ENCODE measurements at regions not wholly inside any gene's neighbourhood (a gene's known extent, or its start where the extent isn't known, plus 50 kb on each side); places are given as distances from the start of the nearest gene placed in this dataset.
"Not testable (repeated sequence)": the region's sequence is repeated elsewhere in the genome, so short reads cannot be mapped to it uniquely, and the experiment has no call there.

DNA sequence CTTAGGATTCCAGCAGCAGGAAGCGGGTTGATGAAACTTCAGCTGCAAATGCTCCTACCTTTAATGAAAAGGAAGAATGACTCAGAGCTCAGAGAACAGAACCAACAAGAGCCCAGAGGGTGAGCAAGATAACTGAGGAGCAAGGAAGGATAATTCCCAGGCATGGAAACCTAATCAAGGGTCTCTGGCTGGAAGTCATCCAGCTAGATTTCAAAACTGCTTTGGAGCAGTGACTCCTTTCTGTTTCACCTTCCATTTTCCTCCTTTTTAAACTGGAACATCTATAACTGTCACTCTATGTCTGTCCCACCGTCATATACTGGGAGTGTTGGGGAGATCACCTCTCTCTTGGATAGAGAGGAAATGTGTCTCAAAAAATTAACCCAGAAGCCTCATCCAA lies 148.4 kb upstream of the RAB6C start:
- TF ChIP-seq, protein P1, sequence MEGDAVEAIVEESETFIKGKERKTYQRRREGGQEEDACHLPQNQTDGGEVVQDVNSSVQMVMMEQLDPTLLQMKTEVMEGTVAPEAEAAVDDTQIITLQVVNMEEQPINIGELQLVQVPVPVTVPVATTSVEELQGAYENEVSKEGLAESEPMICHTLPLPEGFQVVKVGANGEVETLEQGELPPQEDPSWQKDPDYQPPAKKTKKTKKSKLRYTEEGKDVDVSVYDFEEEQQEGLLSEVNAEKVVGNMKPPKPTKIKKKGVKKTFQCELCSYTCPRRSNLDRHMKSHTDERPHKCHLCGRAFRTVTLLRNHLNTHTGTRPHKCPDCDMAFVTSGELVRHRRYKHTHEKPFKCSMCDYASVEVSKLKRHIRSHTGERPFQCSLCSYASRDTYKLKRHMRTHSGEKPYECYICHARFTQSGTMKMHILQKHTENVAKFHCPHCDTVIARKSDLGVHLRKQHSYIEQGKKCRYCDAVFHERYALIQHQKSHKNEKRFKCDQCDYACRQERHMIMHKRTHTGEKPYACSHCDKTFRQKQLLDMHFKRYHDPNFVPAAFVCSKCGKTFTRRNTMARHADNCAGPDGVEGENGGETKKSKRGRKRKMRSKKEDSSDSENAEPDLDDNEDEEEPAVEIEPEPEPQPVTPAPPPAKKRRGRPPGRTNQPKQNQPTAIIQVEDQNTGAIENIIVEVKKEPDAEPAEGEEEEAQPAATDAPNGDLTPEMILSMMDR (IDR thresholded peaks at IDR 0.05; ENCODE audit: low read depth, low read length, poor library complexity, severe bottlenecking): no peak
- no peak for TF ChIP-seq EZH2phosphoT487 (IDR thresholded peaks at IDR 0.05; ENCODE audit: borderline replicate concordance, low read length)
- Histone ChIP-seq H3K27me3 (ENCODE audit: control insufficient read depth, low read length) (no peaks in the 10 kb centered on the region), H3K4me1 (ENCODE audit: control insufficient read depth, low read length) (no peaks in the 10 kb centered on the region)

DNA sequence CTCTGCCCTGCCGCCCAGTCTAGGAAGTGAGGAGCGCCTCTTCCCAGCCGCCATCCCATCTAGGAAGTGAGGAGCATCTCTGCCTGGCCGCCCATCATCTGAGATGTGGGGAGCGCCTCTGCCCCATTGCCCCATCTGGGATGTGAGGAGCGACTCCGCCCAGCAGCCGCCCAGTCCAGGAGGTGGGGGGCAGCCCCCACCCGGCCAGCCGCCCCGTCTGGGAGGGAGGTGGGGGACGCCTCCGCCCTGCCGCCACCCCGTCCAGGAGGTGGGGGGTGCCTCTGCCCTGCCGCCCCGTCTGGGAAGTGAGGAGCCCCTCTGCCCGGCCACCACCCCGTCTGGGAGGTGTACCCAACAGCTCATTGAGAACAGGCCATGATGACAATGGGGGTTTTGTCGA lies 146.0 kb upstream of the RAB6C start:
- H3K4me1 ChIP-seq (ENCODE audit: control insufficient read depth, low read length); H3K4me2 ChIP-seq (ENCODE audit: low read length); H3K4me3 ChIP-seq (ENCODE audit: low read length); H3K79me2 ChIP-seq (ENCODE audit: control insufficient read depth, low read length); H3F3A ChIP-seq (ENCODE audit: control insufficient read depth, insufficient read depth); H4K20me1 ChIP-seq (ENCODE audit: control insufficient read depth, insufficient read depth, low read depth, low read length); H3K36me3 ChIP-seq (ENCODE audit: control insufficient read depth, low read length); H3K27me3 ChIP-seq (ENCODE audit: control insufficient read depth, low read length); H3K9me2 ChIP-seq (replicated peaks; ENCODE audit: control insufficient read depth, low read length); H3K9me3 ChIP-seq (ENCODE audit: control insufficient read depth, insufficient read depth, low read length); H3K27ac ChIP-seq (ENCODE audit: low read depth, low read length): not testable (repeated sequence)

More for the DNA sequence above, 148.4 kb upstream of the RAB6C start:
- Histone ChIP-seq H3K27ac (ENCODE audit: low read depth, low read length) (no peak overlapping the region), H3K79me2 (ENCODE audit: control insufficient read depth, low read length) (no peaks in the 10 kb centered on the region), H3F3A (ENCODE audit: control insufficient read depth, insufficient read depth) (no peaks in the 10 kb centered on the region), H3K4me2 (ENCODE audit: low read length) (no peak overlapping the region), H4K20me1 (ENCODE audit: control insufficient read depth, insufficient read depth, low read depth, low read length) (no peaks in the 10 kb centered on the region), H3K9me3 (ENCODE audit: control insufficient read depth, insufficient read depth, low read length) (peaks cover 7% of the 10 kb centered on the region), H3K4me3 (ENCODE audit: low read length) (no peak overlapping the region), H3K9me2 (replicated peaks; ENCODE audit: control insufficient read depth, low read length) (no peaks in the 10 kb centered on the region), H3K36me3 (ENCODE audit: control insufficient read depth, low read length) (no peaks in the 10 kb centered on the region)

DNA sequence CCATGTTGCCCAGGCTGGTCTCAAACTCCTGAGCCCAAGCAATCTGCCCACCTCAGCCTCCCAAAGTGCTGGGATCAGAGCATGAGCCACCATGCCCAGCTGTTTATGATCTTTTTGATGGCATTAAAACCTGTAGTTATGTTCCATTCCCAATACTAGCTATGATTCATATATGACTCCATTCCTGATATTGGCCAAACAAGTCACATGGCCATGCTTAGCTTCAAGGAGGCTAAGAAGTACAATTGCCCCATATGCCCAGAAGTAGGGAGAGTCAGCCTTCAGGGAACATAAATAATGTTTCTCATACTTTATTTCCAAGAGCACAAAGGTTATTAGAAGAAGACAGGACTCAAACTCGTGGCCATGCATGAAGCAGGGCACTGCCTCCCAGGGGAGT lies 132.4 kb upstream of the RAB6C start:
- Histone ChIP-seq H3K4me2 (ENCODE audit: low read length) (no peak overlapping the region), H3K9me2 (replicated peaks; ENCODE audit: control insufficient read depth, low read length) (no peaks in the 10 kb centered on the region), H3K27me3 (ENCODE audit: control insufficient read depth, low read length) (no peaks in the 10 kb centered on the region), H3K4me3 (ENCODE audit: low read length) (no peak overlapping the region), H3K9me3 (ENCODE audit: control insufficient read depth, insufficient read depth, low read length) (no peaks in the 10 kb centered on the region), H3F3A (ENCODE audit: control insufficient read depth, insufficient read depth) (no peaks in the 10 kb centered on the region), H3K4me1 (ENCODE audit: control insufficient read depth, low read length) (no peaks in the 10 kb centered on the region), H3K27ac (ENCODE audit: low read depth, low read length) (no peak overlapping the region), H4K20me1 (ENCODE audit: control insufficient read depth, insufficient read depth, low read depth, low read length) (no peaks in the 10 kb centered on the region), H3K36me3 (ENCODE audit: control insufficient read depth, low read length) (no peaks in the 10 kb centered on the region), H3K79me2 (ENCODE audit: control insufficient read depth, low read length) (no peaks in the 10 kb centered on the region)
- TF ChIP-seq, protein P1 (IDR thresholded peaks at IDR 0.05; ENCODE audit: low read depth, low read length, poor library complexity, severe bottlenecking): no peak
- no peak for TF ChIP-seq EZH2phosphoT487 (IDR thresholded peaks at IDR 0.05; ENCODE audit: borderline replicate concordance, low read length)

DNA sequence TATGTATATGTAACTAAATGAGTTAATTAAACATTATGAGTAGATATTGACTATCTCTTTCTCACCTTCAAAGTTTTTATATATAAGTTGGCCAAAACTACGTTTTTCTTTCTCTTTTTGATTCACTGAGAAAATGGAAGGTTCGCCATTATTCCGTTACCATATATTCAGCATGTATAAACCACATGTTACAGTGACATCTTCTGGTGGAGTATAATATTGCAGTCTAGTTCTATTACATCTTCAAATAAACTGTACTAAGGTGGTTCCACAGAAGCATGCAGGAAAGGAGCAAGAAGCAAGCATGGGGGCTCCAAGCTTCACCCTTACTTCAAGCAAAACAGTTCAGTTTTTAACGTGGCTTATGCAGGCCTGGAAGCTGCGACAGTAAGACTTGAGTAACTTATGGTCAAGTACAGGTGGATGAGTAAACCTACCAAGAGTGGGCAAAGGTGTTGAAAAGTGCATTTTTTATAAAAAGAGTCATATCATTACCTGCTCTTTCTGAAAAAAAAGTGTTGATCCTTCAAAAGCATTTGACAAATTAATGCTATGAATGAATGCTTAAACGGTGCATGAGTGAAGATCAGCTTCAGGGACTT lies 129.8 kb upstream of the RAB6C start:
- H3K4me2 ChIP-seq (ENCODE audit: low read length): no peak overlapping the region
- H3K27ac ChIP-seq (ENCODE audit: low read depth, low read length): no peak overlapping the region
- TF ChIP-seq, protein P1 (IDR thresholded peaks at IDR 0.05; ENCODE audit: low read depth, low read length, poor library complexity, severe bottlenecking): peak; percentile 78
- TF ChIP-seq EZH2phosphoT487 (IDR thresholded peaks at IDR 0.05; ENCODE audit: borderline replicate concordance, low read length): no peak
- no peaks in the 10 kb centered on the region for H3K79me2 ChIP-seq (ENCODE audit: control insufficient read depth, low read length)
- no peaks in the 10 kb centered on the region for H3K4me1 ChIP-seq (ENCODE audit: control insufficient read depth, low read length)
- no peaks in the 10 kb centered on the region for H3K36me3 ChIP-seq (ENCODE audit: control insufficient read depth, low read length)
- H3K27me3 ChIP-seq (ENCODE audit: control insufficient read depth, low read length): peaks cover 3% of the 10 kb centered on the region; the same call in 1 of the 2 replicates
- no peaks in the 10 kb centered on the region for H3F3A ChIP-seq (ENCODE audit: control insufficient read depth, insufficient read depth)
- no peaks in the 10 kb centered on the region for H3K9me2 ChIP-seq (replicated peaks; ENCODE audit: control insufficient read depth, low read length)
- H3K4me3 ChIP-seq (ENCODE audit: low read length): no peak overlapping the region
- H4K20me1 ChIP-seq (ENCODE audit: control insufficient read depth, insufficient read depth, low read depth, low read length): no peaks in the 10 kb centered on the region
- no peaks in the 10 kb centered on the region for H3K9me3 ChIP-seq (ENCODE audit: control insufficient read depth, insufficient read depth, low read length)

All from DOHH2 (cell line).